Astrocyte of the spinal cord (primary cell): ENCODE measurements at regions not wholly inside any gene's neighbourhood (a gene's known extent, or its start where the extent isn't known, plus 50 kb on each side); places are given as distances from the start of the nearest gene placed in this dataset.
"Not testable (repeated sequence)": the region's sequence is repeated elsewhere in the genome, so short reads cannot be mapped to it uniquely, and the experiment has no call there.

Source experiments
- DNase-seq: peaks from one replicate; pipeline ENCODE4 v3.0.0; 2011; ENCODE audit warnings: low read depth, low spot score
- H3K4me3 ChIP-seq: 2 replicates; pipeline ENCODE4 v1.5.1; 2011; ENCODE audit warnings: low read depth, mild to moderate bottlenecking, low read length, moderate library complexity
- CTCF ChIP-seq: IDR thresholded peaks from 2 replicates; pipeline ENCODE4 v1.5.1; 2012; ENCODE audit warnings: low read depth, mild to moderate bottlenecking, low read length, inconsistent platforms
- in situ Hi-C: cut with HindIII; loops from 2 replicates; pipeline ENCODE4 v1.10.0; 2017; ENCODE audit warnings: low sequenced_read_pairs

- peak; percentile 68 for TF ChIP-seq CTCF
- peak; percentile 70 for DNase-seq
- in situ Hi-C loops: no loop called here
- peak overlapping the region; percentile 42 for H3K4me3 ChIP-seq
These were observed 92.7 kb upstream of the SIRPA start for GRCh38 chr20:1802385-1803060.

- H3K4me3 ChIP-seq: peak overlapping the region; percentile 42
- DNase-seq: no peak
- in situ Hi-C loops: no loop called here
- TF ChIP-seq CTCF: no peak
These were observed 93.3 kb upstream of the SIRPA start for GRCh38 chr20:1801929-1802306.

GRCh38 chr20:1801225-1801928, 93.8 kb upstream of the SIRPA start:
- no peak for DNase-seq
- no peak for TF ChIP-seq CTCF
- in situ Hi-C loops: no loop called here
- H3K4me3 ChIP-seq: no peak overlapping the region

GRCh38 chr20:1800777-1801176, 94.4 kb upstream of the SIRPA start:
- TF ChIP-seq CTCF: peak; percentile 59
- H3K4me3 ChIP-seq: no peak overlapping the region
- peak; percentile 37 for DNase-seq
- in situ Hi-C loops: no loop called here

GRCh38 chr20:1800180-1800579, 95.0 kb upstream of the SIRPA start:
- in situ Hi-C loops: no loop called here
- TF ChIP-seq CTCF: no peak

GRCh38 chr20:1799746-1800145, 95.5 kb upstream of the SIRPA start:
- in situ Hi-C loops, H3K4me3 ChIP-seq, DNase-seq: not testable (repeated sequence)

More at GRCh38 chr20:1800180-1800579, 95.0 kb upstream of the SIRPA start:
- no peak for DNase-seq
- no peak overlapping the region for H3K4me3 ChIP-seq

GRCh38 chr20:1798982-1799381, 96.2 kb upstream of the SIRPA start:
- DNase-seq: no peak
- in situ Hi-C loops: no loop called here
- H3K4me3 ChIP-seq: no peak overlapping the region
- TF ChIP-seq CTCF: no peak
